ENCODE measurements at regions not wholly inside any gene's neighbourhood (a gene's known extent, or its start where the extent isn't known, plus 50 kb on each side); places are given as distances from the start of the nearest gene placed in this dataset.
"Not testable (repeated sequence)": the region's sequence is repeated elsewhere in the genome, so short reads cannot be mapped to it uniquely, and the experiment has no call there.

- H3K27ac ChIP-seq: no peak overlapping the region
- DNase-seq (no peak), ATAC-seq (no peak)
- no peak for TF ChIP-seq CTCF (IDR thresholded peaks at IDR 0.05)
- peak overlapping the region; percentile 16 for H3K4me3 ChIP-seq
- WGBS, 3 donors: 7 to 9% (median 8%) methylated on average over 20 of the region's 20 CpGs
- intact Hi-C loops (cut with DNase I): no loop called here
- no peaks in the 10 kb centered on the region for H3K36me3 ChIP-seq (ENCODE audit: insufficient read depth in 1 of 2, low read depth in 1 of 2)
- H3K27me3 ChIP-seq (ENCODE audit: insufficient read depth in 3 of 3, low read length in 2 of 3): peaks cover 12 to 100% (median 29%) of the 10 kb centered on the region in 3 donors
- peaks cover 2% of the 10 kb centered on the region for H3K9me3 ChIP-seq
- H3K4me1 ChIP-seq: no peaks in the 10 kb centered on the region
Observed at GRCh38 chr6:28789553-28790083, 134.2 kb downstream of the TRIM27 start.

- no peak for DNase-seq
- Histone ChIP-seq H3K4me3 (no peak overlapping the region), H3K9me3 (peaks cover 2% of the 10 kb centered on the region), H3K4me1 (no peaks in the 10 kb centered on the region), H3K27ac (no peak overlapping the region), H3K27me3 (ENCODE audit: insufficient read depth in 3 of 3, low read length in 2 of 3) (peaks cover 16 to 100% (median 28%) of the 10 kb centered on the region in 3 donors), H3K36me3 (ENCODE audit: insufficient read depth in 1 of 2, low read depth in 1 of 2) (no peaks in the 10 kb centered on the region)
- ATAC-seq: no peak
- intact Hi-C loops (cut with DNase I): no loop called here
- TF ChIP-seq CTCF (IDR thresholded peaks at IDR 0.05): no peak
- WGBS, 3 donors: 20 to 28% (median 21%) methylated on average over 6 of the region's 6 CpGs
Observed at GRCh38 chr6:28791002-28791383, 132.8 kb downstream of the TRIM27 start.

- DNase-seq (no peak), ATAC-seq (no peak)
- Histone ChIP-seq H3K9me3 (peaks cover 2% of the 10 kb centered on the region), H3K27me3 (ENCODE audit: insufficient read depth in 3 of 3, low read length in 2 of 3) (peaks cover 17 to 92% (median 19%) of the 10 kb centered on the region in 3 donors), H3K4me1 (no peaks in the 10 kb centered on the region), H3K27ac (no peak overlapping the region), H3K36me3 (ENCODE audit: insufficient read depth in 1 of 2, low read depth in 1 of 2) (no peaks in the 10 kb centered on the region), H3K4me3 (no peak overlapping the region)
- WGBS, 3 donors: 3% methylated on average over 35 of the region's 35 CpGs
- no peak for TF ChIP-seq CTCF (IDR thresholded peaks at IDR 0.05)
- intact Hi-C loops (cut with DNase I): no loop called here
Observed at GRCh38 chr6:28794175-28795002, 129.4 kb downstream of the TRIM27 start.

GRCh38 chr6:28800647-28801046, 123.1 kb downstream of the TRIM27 start:
- WGBS, 3 donors: 74 to 86% (median 75%) methylated on average over 4 of the region's 4 CpGs
- H3K36me3 ChIP-seq (ENCODE audit: insufficient read depth in 1 of 2, low read depth in 1 of 2); H3K27ac ChIP-seq; intact Hi-C loops (cut with DNase I); DNase-seq; H3K4me3 ChIP-seq; H3K9me3 ChIP-seq; ATAC-seq; H3K4me1 ChIP-seq: not testable (repeated sequence)
- peaks cover 7 to 73% (median 17%) of the 10 kb centered on the region in 3 donors for H3K27me3 ChIP-seq (ENCODE audit: insufficient read depth in 3 of 3, low read length in 2 of 3)

- Histone ChIP-seq H3K4me3 (no peak overlapping the region), H3K9me3 (no peaks in the 10 kb centered on the region), H3K27me3 (ENCODE audit: insufficient read depth in 3 of 3, low read length in 2 of 3) (peaks cover 7 to 60% (median 13%) of the 10 kb centered on the region in 3 donors), H3K36me3 (ENCODE audit: insufficient read depth in 1 of 2, low read depth in 1 of 2) (no peaks in the 10 kb centered on the region), H3K4me1 (no peaks in the 10 kb centered on the region), H3K27ac (no peak overlapping the region)
- DNase-seq: no peak
- 29 to 34% (median 31%) methylated on average over 25 of the region's 25 CpGs for WGBS, 3 donors
- intact Hi-C loops (cut with DNase I): no loop called here
- ATAC-seq: no peak
- TF ChIP-seq CTCF (IDR thresholded peaks at IDR 0.05): no peak
Observed at GRCh38 chr6:28802417-28803336, 121.1 kb downstream of the TRIM27 start.

All from psoas muscle (tissue), 7 donors.